ENCODE measurements at regions not wholly inside any gene's neighbourhood (a gene's known extent, or its start where the extent isn't known, plus 50 kb on each side); places are given as distances from the start of the nearest gene placed in this dataset.

- H3K27ac ChIP-seq: no peak overlapping the region
- TF ChIP-seq ZFX (IDR thresholded peaks at IDR 0.05; ENCODE audit: borderline replicate concordance): no peak
Measured at GRCh38 chr7:120053390-120053961, 219.5 kb upstream of the KCND2 start.

GRCh38 chr7:120054376-120055100 lies 218.4 kb upstream of the KCND2 start:
- H3K27ac ChIP-seq: no peak overlapping the region
- no peak for TF ChIP-seq CTCF (IDR thresholded peaks at IDR 0.05)
- TF ChIP-seq ZFX (IDR thresholded peaks at IDR 0.05; ENCODE audit: borderline replicate concordance): no peak

DNA sequence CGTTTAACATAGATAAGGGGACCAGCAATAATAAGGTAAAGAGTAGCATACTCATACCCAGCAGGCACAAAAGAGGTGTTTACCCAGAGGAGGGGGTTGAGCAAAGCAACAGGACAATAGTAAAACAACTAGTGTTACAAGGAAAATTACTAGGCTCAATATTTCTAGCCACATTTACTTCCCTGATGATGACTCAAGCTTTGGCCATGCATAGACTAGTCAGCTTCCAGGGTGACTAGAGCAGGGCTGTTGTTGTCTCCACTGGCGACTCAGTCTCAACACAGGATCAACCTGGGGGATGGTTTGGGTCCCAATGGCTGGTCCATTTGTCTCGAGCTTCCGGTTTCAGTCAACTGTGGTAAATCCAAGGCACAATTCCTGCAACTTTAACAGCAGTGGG lies 217.7 kb upstream of the KCND2 start:
- TF ChIP-seq ZFX (IDR thresholded peaks at IDR 0.05; ENCODE audit: borderline replicate concordance) (no peak), CTCF (IDR thresholded peaks at IDR 0.05) (no peak)
- H3K27ac ChIP-seq: no peak overlapping the region

GRCh38 chr7:120056227-120056626 lies 216.7 kb upstream of the KCND2 start:
- no peak for TF ChIP-seq CTCF (IDR thresholded peaks at IDR 0.05)
- no peak for TF ChIP-seq ZFX (IDR thresholded peaks at IDR 0.05; ENCODE audit: borderline replicate concordance)
- H3K27ac ChIP-seq: no peak overlapping the region

DNA sequence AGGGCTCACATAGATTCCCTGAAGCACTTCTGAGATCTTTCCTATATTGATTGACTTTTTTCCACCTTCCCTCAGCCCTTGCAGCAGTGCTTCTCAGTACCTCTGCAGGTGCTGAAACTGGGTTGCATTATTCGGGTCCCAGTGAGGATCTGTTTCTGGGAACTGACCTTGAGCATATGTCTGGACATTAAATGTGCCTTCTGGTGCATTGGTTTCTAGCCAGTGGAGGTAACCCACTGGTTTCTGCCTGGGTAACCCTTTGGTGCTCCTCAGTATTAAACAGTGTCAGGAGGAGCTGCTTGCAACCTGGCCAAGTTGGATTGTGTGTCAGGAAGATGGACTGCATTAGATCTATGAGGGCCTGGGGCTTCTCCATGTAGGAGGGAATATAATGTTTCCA lies 213.3 kb upstream of the KCND2 start:
- no peak overlapping the region for H3K27ac ChIP-seq
- no peak for TF ChIP-seq CTCF (IDR thresholded peaks at IDR 0.05)
- TF ChIP-seq ZFX (IDR thresholded peaks at IDR 0.05; ENCODE audit: borderline replicate concordance): no peak

- no peak overlapping the region for H3K27ac ChIP-seq
- TF ChIP-seq ZFX (IDR thresholded peaks at IDR 0.05; ENCODE audit: borderline replicate concordance) (no peak), CTCF (IDR thresholded peaks at IDR 0.05) (no peak)
Measured at GRCh38 chr7:120060281-120060680, 212.7 kb upstream of the KCND2 start.

- TF ChIP-seq CTCF (IDR thresholded peaks at IDR 0.05) (no peak), ZFX (IDR thresholded peaks at IDR 0.05; ENCODE audit: borderline replicate concordance) (no peak)
- no peak overlapping the region for H3K27ac ChIP-seq
Measured at GRCh38 chr7:120060875-120061274, 212.1 kb upstream of the KCND2 start.

Data from 22Rv1 (cell line).